GM21390 (cell line): ENCODE measurements at regions not wholly inside any gene's neighbourhood (a gene's known extent, or its start where the extent isn't known, plus 50 kb on each side); places are given as distances from the start of the nearest gene placed in this dataset.
"Not testable (repeated sequence)": the region's sequence is repeated elsewhere in the genome, so short reads cannot be mapped to it uniquely, and the experiment has no call there.

Experiments used
- ATAC-seq: cut with Tn5 transposase; IDR thresholded peaks from one replicate; pipeline ENCODE4 v1.9.1; 2021; ENCODE audit not compliant: unreplicated experiment

- ATAC-seq, result not testable (repeated sequence)
Measured at GRCh38 chr3:912717-913116, 180.1 kb upstream of the CNTN6 start.

- ATAC-seq, result no peak
Measured at GRCh38 chr3:923161-923910, 169.5 kb upstream of the CNTN6 start.

GRCh38 chr3:930866-931265 is 162.0 kb upstream of the CNTN6 start:
- ATAC-seq, result no peak

DNA sequence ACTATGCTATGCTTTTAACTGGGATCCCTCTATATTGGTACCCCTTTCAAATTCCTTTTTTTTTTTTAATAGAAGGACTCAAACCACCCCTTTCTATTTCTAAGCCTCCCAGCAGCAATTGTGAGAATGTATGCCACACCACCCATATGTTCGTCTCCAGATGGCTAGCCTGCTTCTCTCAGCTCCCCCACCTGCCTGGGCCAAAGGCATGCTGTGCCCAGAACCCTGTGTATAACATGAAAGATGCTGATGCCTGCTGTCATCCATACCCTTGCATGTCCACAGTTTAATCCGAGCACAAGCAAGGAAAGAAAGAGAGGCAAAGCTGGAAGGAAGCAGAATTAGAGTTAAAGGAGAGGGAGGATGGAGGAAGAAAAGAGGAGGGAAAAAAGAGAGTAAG is 159.5 kb upstream of the CNTN6 start:
- no peak for ATAC-seq

DNA sequence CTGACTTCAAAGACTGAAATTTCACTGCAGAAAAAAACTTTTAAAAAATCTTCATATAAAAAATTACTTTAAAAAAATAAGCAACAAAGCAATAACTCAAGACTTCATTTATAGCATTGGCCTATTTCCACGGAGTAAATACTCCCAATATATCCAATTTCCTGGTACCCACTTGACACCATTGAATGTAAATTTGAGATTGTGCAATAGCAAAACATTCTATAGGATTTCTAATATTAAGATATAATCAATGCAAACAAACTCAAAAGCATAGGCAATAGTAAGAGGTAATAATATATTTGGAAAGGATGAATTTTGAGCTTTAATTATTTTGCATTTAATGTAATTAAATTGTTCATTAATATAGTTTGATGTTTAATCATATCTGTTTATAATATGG is 148.0 kb upstream of the CNTN6 start:
- no peak for ATAC-seq

DNA sequence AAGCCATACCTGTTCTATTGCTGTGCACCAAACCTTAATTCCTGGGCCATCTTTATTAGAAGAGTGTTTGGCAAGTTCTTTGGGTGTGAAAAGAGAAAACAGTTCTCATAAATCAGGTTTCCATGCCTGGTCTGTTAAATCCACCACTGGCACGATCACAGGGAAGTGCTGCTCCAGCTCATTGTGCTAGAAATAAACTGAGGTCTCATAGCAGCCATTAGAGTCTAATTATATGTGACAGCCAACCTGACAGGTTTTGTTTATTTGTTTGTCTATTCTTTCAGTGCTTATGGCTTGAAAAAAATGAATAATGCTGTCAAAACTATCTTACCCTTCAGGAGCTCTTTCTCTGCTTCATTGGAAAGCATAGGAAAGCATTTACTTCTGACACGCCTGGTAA is 147.1 kb upstream of the CNTN6 start:
- ATAC-seq, result no peak

DNA sequence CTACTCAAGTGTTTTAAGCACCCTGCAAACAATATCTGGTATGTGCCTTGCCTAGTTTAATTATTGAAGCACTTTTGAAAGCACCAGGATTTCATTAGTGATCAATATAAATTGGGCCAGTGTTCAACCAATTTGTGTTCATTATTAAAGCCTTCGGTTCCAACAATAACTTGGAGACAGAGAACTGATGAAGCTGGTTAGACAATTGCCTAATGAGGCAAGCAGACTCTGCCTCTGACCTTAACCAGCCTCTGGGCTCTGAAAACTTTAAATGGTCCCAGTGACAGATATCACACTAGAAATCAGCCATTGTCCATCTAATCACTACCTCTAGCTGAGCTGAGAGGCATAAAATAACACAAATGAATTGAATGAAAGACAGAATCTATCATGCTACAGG is 139.9 kb upstream of the CNTN6 start:
- ATAC-seq, result no peak

GRCh38 chr3:963255-963654 is 129.6 kb upstream of the CNTN6 start:
- no peak for ATAC-seq

DNA sequence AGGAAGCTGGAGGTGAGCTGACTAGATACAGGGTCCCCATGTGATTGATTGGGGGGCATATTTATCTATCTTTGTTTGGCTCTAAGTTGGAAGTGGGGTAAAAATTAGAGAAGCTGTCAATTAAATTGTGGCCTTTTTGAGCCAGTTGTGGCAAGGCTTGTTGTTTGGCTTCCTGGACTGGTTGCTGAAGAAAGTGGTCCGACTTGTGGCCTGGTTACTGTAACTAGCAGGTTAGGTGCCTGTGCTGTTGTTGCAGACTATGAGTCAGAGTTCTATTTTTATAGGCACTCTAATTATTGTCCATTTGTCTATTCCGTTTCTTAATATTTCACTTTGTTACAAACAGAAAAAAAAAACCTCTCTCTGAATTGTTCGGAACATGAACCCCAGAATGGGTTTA is 129.1 kb upstream of the CNTN6 start:
- ATAC-seq, result no peak

DNA sequence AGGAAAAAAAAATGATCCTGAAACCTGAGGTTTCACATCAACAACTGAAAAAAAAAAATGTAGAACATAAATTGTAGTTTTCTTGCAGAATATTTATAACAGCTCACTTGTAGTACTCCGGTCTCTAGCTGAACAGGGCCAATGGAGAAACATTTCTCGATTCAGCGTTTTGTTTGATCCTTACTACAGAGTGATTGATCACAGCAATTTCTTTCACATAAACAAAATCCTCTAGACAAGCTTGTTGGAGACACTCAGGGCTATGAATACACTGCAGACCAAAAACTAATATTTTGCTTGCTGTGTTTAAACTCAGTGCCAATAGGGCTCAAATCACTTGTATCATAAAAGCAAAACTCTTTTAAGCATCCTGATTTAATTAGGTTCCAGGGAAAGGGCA is 127.0 kb upstream of the CNTN6 start:
- ATAC-seq, result no peak

DNA sequence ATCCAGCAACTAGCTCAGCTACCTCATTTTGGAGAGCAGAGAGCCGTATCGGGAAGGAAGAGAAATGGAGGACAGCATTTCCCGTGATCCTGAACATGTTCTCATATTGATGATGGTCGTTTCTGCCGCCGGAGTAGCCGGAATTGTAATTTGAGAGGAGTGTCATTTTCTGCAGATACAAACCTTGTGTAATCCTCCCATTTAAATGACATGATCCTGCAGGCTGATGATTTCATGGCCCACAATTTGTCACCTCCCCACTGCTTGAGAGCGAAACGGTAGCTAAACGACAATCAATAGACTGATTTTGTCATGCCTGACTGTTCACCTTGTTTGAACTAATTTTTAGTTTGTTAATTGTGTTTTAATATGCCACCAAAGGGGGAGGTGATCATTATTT is 126.5 kb upstream of the CNTN6 start:
- ATAC-seq, result no peak

DNA sequence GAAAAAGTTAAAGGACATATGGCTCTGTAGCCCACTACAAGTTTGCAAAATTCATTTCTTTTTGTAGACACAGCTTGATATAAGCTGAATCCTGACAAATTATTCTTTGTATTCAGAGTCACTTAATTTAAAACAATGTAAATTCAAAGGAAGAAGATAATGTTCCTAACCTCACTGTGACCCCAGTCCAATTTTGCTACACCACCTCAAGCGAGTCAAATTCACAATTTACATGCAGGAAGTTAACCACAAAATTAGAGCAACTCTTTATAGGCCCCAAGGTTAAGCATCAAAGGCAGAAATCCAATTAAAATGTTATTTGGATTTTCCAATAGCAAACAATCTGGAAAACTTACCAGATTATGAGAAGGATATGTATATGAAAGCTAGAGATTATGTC is 119.5 kb upstream of the CNTN6 start:
- no peak for ATAC-seq

GRCh38 chr3:976006-976405 is 116.8 kb upstream of the CNTN6 start:
- no peak for ATAC-seq

GRCh38 chr3:981156-981555 is 111.7 kb upstream of the CNTN6 start:
- ATAC-seq, result no peak

GRCh38 chr3:988785-989184 is 104.0 kb upstream of the CNTN6 start:
- no peak for ATAC-seq

GRCh38 chr3:992871-993270 is 100.0 kb upstream of the CNTN6 start:
- ATAC-seq, result no peak

DNA sequence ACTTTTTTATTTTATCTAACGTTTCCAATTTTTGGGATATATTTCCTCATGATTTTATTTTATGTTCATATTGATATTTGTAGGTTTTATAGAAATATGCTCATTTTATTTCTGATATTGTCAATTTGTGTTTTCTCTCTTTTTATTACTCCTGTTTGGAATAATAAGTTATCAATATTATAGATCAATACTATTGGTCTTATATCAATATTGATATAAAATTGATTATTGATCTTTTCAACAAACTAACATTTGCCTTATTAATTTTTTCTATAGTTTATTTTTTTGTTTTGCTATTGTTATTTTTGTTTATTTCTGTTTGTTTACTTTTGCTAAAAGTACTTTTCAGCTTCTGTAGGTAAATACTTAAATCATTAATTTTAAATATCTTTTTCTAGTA is 90.8 kb upstream of the CNTN6 start:
- ATAC-seq, result no peak

DNA sequence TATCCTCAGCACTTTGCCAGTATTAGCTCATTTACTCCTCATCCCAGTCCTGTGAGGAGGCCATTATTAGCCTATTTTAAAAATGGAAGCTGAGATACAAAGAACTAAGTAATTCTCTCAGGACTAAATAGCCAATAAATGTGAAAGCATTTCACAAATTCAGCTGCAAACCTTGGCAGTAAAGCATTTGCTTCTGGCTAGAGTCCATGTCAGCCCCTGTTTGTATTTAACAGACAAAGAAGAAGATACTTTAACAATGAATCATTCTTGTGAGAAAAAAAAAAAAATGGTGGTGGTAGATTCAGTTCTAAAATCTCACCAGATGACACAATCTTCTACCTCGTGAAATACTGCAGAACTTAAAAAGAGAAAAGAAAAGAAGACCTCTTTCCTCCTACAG is 85.0 kb upstream of the CNTN6 start:
- no peak for ATAC-seq

- no peak for ATAC-seq
Measured at GRCh38 chr3:1010228-1010627, 82.6 kb upstream of the CNTN6 start.

GRCh38 chr3:1015826-1016225 is 77.0 kb upstream of the CNTN6 start:
- no peak for ATAC-seq

- no peak for ATAC-seq
Measured at GRCh38 chr3:1017870-1018269, 75.0 kb upstream of the CNTN6 start.

DNA sequence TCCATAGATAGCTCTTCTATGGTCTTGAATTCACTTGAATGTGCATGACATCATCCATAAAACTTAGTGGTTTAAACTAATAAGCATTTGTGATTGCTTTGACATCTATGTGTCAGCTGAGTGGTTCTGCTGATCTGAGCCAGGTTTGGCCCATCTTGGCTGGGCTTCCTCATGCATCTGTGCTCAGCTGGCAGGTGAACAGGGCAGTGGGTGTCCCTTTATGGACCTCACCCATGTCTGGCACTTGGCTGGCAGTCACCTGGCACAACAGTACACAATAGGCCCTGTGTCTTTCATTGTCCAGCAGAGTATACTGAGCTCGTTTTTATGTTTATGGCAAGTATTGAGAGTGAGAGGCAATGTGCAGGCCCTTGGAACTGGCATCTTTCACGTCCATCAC is 73.7 kb upstream of the CNTN6 start:
- ATAC-seq, result no peak

- no peak for ATAC-seq
Measured at GRCh38 chr3:1026395-1026794, 66.4 kb upstream of the CNTN6 start.
